A549 (cell line): ENCODE measurements at regions not wholly inside any gene's neighbourhood (a gene's known extent, or its start where the extent isn't known, plus 50 kb on each side); places are given as distances from the start of the nearest gene placed in this dataset.

Source experiments
- ATAC-seq, 2 experiments: fragments of 200-7000 bp in 1 of 2; fragments of >200 bp in 1 of 2; cut with Nextera tagmentation in 1 of 2; cut with Tn5 transposase in 1 of 2; 3 replicates each; pipeline versions ENCODE4 v1.8.0 to v1.9.1; 2018 to 2020; ENCODE audit warnings: mild to moderate bottlenecking in 1 of 2, moderate library complexity in 1 of 2
- CTCF ChIA-PET: fragments of 300-600 bp; sonication (Branson Sonifier 250); formaldehyde crosslinking; extraction: SDS; loops from one replicate; lab custom pipeline; 2021; ENCODE audit warnings: antibody characterized with exemption, inconsistent platforms; lab: Yijun Ruan, JAX
- POLR2A ChIA-PET: fragments of 350-600 bp; formaldehyde crosslinking; extraction: SDS; loops from one replicate; lab custom pipeline; 2021; ENCODE audit warnings: antibody characterized with exemption, inconsistent platforms; lab: Yijun Ruan, JAX
- DNase-seq, 2 experiments: peaks; one replicate each; pipeline versions ENCODE4 v3.0.0 to v3.0.0-alpha.2; 2011 to 2016; ENCODE audit warnings: low read depth in 1 of 2, low spot score in 1 of 2
- FAIRE-seq: peaks from 2 replicates; lab custom pipeline; 2011; peaks lifted over from hg19 to GRCh38; lab: Jason Lieb, UNC
- H3K27ac ChIP-seq, 2 experiments: fragments of >200 bp; sonication (Bioruptor Twin); formaldehyde crosslinking; 3 replicates each; pipeline ENCODE4 v1.5.1; 2016 to 2017
- H3K4me1 ChIP-seq: fragments of >200 bp; sonication (Bioruptor Twin); formaldehyde crosslinking; 3 replicates; pipeline ENCODE4 v1.6.1; 2016
- H3K4me2 ChIP-seq: fragments of >200 bp; sonication (Bioruptor Twin); formaldehyde crosslinking; 3 replicates; pipeline ENCODE4 v1.6.1; 2016
- H3K4me3 ChIP-seq: fragments of >200 bp; sonication (Bioruptor Twin); formaldehyde crosslinking; 3 replicates; pipeline ENCODE4 v1.5.1; 2016
- H3K9me3 ChIP-seq: fragments of >200 bp; sonication (Bioruptor Twin); formaldehyde crosslinking; 3 replicates; pipeline ENCODE4 v1.6.1; 2016
- ATOH8 ChIP-seq: fragments of 250-450 bp; sonication (Bioruptor Pico); IDR thresholded peaks from 2 replicates; pipeline ENCODE4 v1.5.0; 2020; ENCODE audit warnings: low read depth, mild to moderate bottlenecking, moderate library complexity
- CEBPB ChIP-seq, 2 experiments: fragments of >200 bp in 1 of 2; sonication (Bioruptor Twin) in 1 of 2; formaldehyde crosslinking in 1 of 2; IDR thresholded peaks; 2 replicates each; pipeline ENCODE4 v1.6.1; 2012 to 2016
- CHD2 ChIP-seq: fragments of 150-350 bp; IDR thresholded peaks from 2 replicates; pipeline ENCODE4 v1.6.1; 2014; ENCODE audit warnings: low read length; ENCODE audit not compliant: partially characterized antibody
- E2F6 ChIP-seq: IDR thresholded peaks from 2 replicates; pipeline ENCODE4 v1.6.1; 2012; ENCODE audit warnings: low read depth, borderline replicate concordance
- EHF ChIP-seq: fragments of 250-450 bp; sonication (Bioruptor Pico); IDR thresholded peaks from 2 replicates; pipeline ENCODE4 v1.5.0; 2020; ENCODE audit warnings: mild to moderate bottlenecking
- ELK1 ChIP-seq: fragments of 150-350 bp; IDR thresholded peaks from 2 replicates; pipeline ENCODE4 v1.6.1; 2014; ENCODE audit warnings: low read depth, mild to moderate bottlenecking, low read length
- EP300 ChIP-seq, 2 experiments: fragments of >200 bp; sonication (Bioruptor Twin); formaldehyde crosslinking; IDR thresholded peaks; 2 replicates in 1 of 2; 3 replicates in 1 of 2; pipeline ENCODE4 v1.6.1; 2016 to 2017
- FOSL2 ChIP-seq, 2 experiments: fragments of 450-650 bp in 1 of 2; fragments of >200 bp in 1 of 2; sonication (Bioruptor Twin) in 1 of 2; formaldehyde crosslinking; IDR thresholded peaks; 2 replicates each; pipeline versions ENCODE4 v1.5.0 to v1.6.1; 2016 to 2020; ENCODE audit warnings: mild to moderate bottlenecking in 1 of 2, moderate library complexity in 1 of 2
- HES2 ChIP-seq: fragments of >200 bp; sonication (Bioruptor Twin); formaldehyde crosslinking; IDR thresholded peaks from 2 replicates; pipeline ENCODE4 v1.6.1; 2016
- HEYL ChIP-seq: fragments of 250-450 bp; sonication (Bioruptor Pico); IDR thresholded peaks from 2 replicates; pipeline ENCODE4 v1.8.0; 2021; ENCODE audit warnings: mild to moderate bottlenecking, moderate library complexity
- HMGXB4 ChIP-seq: fragments of 250-450 bp; sonication (Bioruptor Pico); IDR thresholded peaks from 2 replicates; pipeline ENCODE4 v1.5.0; 2021; ENCODE audit warnings: mild to moderate bottlenecking, moderate library complexity, borderline replicate concordance
- JUNB ChIP-seq: fragments of >200 bp; sonication (Bioruptor Twin); formaldehyde crosslinking; IDR thresholded peaks from 2 replicates; pipeline ENCODE4 v1.6.1; 2016
- MAZ ChIP-seq: fragments of 150-350 bp; IDR thresholded peaks from 2 replicates; pipeline ENCODE4 v1.6.1; 2014; ENCODE audit warnings: antibody characterized with exemption, low read depth, low read length, borderline replicate concordance
- NFE2L2 ChIP-seq: fragments of 150-350 bp; conservative IDR thresholded peaks from 2 replicates; pipeline ENCODE4 v1.6.1; 2014; ENCODE audit warnings: low read length
- NR3C1 ChIP-seq: fragments of >200 bp; sonication (Bioruptor Twin); formaldehyde crosslinking; IDR thresholded peaks from 3 replicates; pipeline ENCODE4 v1.6.1; 2017
- TFCP2L1 ChIP-seq: fragments of 250-450 bp; sonication (Bioruptor Pico); IDR thresholded peaks from 2 replicates; pipeline ENCODE4 v1.5.0; 2021; ENCODE audit warnings: mild to moderate bottlenecking
- ZFP36 ChIP-seq: fragments of 450-650 bp; IDR thresholded peaks from 2 replicates; pipeline ENCODE4 v1.6.1; 2014; ENCODE audit warnings: borderline replicate concordance; ENCODE audit not compliant: partially characterized antibody
- ZSCAN20 ChIP-seq: fragments of 250-450 bp; sonication (Bioruptor Pico); IDR thresholded peaks from 2 replicates; pipeline ENCODE4 v1.8.0; 2022; ENCODE audit warnings: mild to moderate bottlenecking, moderate library complexity
- WGBS: methylation state at CpG from one replicate; pipeline ENCODE4 v1.1.6; 2017; ENCODE audit errors: missing lambda C conversion rate; 5-methylcytosine and 5-hydroxymethylcytosine counted together

- ChIA-PET CTCF (interaction anchor here (0.6 kb wide), 1 partner anchor 56 kb away, joined by 4 read pairs; no protein-coding TSS in a partner anchor), POLR2A (no interaction called here)
- 4% methylated on average over 2 of the region's 6 CpGs for WGBS
- FAIRE-seq (no peak), DNase-seq (no peak), ATAC-seq (no peak)
- H3K9me3 ChIP-seq: no peaks in the 10 kb centered on the region
- H3K4me3 ChIP-seq: no peak overlapping the region
- TF ChIP-seq TFCP2L1 (CRISPR knock-in tag) (no peak), E2F6 (no peak), CEBPB (IDR thresholded peaks at IDR 0.05) (no peak), HES2 (no peak), CHD2 (no peak), FOSL2 (IDR thresholded peaks at IDR 0.05) (no peak), FOSL2 (CRISPR knock-in tag; IDR thresholded peaks at IDR 0.05) (no peak), NR3C1 (no peak), MAZ (no peak), ATOH8 (no peak), EHF (no peak), ZSCAN20 (no peak), ELK1 (no peak), ZFP36 (no peak), JUNB (no peak), HMGXB4 (CRISPR knock-in tag) (no peak), EP300 (IDR thresholded peaks at IDR 0.05) (no peak)
- H3K4me1 ChIP-seq: no peaks in the 10 kb centered on the region
- no peak overlapping the region for H3K27ac ChIP-seq
- no peak overlapping the region for H3K4me2 ChIP-seq
Observed at GRCh38 chr18:13987956-13988355, 72.6 kb upstream of the MC2R start.

GRCh38 chr18:13984080-13984479 is 68.7 kb upstream of the MC2R start:
- Histone ChIP-seq H3K4me2 (no peak overlapping the region), H3K4me1 (no peaks in the 10 kb centered on the region), H3K27ac (no peak overlapping the region), H3K4me3 (no peak overlapping the region), H3K9me3 (no peaks in the 10 kb centered on the region)
- ATAC-seq: no peak
- TF ChIP-seq HEYL (CRISPR knock-in tag): no peak
- ChIA-PET CTCF (no interaction called here), POLR2A (no interaction called here)
- FAIRE-seq: no peak
- DNase-seq: no peak

- Histone ChIP-seq H3K4me2 (no peak overlapping the region), H3K4me1 (no peaks in the 10 kb centered on the region), H3K4me3 (no peak overlapping the region), H3K9me3 (no peaks in the 10 kb centered on the region), H3K27ac (no peak overlapping the region)
- ChIA-PET CTCF (no interaction called here), POLR2A (no interaction called here)
- no peak for DNase-seq
- WGBS: 0% methylated on average over 2 of the region's 2 CpGs
- FAIRE-seq: no peak
- ATAC-seq: no peak
- TF ChIP-seq CEBPB (IDR thresholded peaks at IDR 0.05) (no peak), ATOH8 (no peak), NFE2L2 (no peak)
Observed at GRCh38 chr18:13983506-13983905, 68.2 kb upstream of the MC2R start.
